ELF-1 (cell line): ENCODE measurements at regions not wholly inside any gene's neighbourhood (a gene's known extent, or its start where the extent isn't known, plus 50 kb on each side); places are given as distances from the start of the nearest gene placed in this dataset.
"Not testable (repeated sequence)": the region's sequence is repeated elsewhere in the genome, so short reads cannot be mapped to it uniquely, and the experiment has no call there.

Source experiments
- DNase-seq: peaks from one replicate; pipeline ENCODE4 v3.0.0-alpha.2; 2016; ENCODE audit warnings: low read depth, low spot score

- peak; percentile 74 for DNase-seq
Observed at GRCh38 chr12:73009138-73009834, 737.1 kb downstream of the TRHDE start.

GRCh38 chr12:73017981-73018380 lies 745.8 kb downstream of the TRHDE start:
- DNase-seq: no peak

- DNase-seq: no peak
Observed at GRCh38 chr12:73053893-73054292, 781.7 kb downstream of the TRHDE start.

GRCh38 chr12:73057428-73057827 lies 785.3 kb downstream of the TRHDE start:
- DNase-seq: no peak

- DNase-seq: no peak
Observed at GRCh38 chr12:73065913-73066312, 793.7 kb downstream of the TRHDE start.

- no peak for DNase-seq
Observed at GRCh38 chr12:73067616-73068015, 795.4 kb downstream of the TRHDE start.

GRCh38 chr12:73072214-73072613 lies 800.0 kb downstream of the TRHDE start:
- DNase-seq: no peak

GRCh38 chr12:73076760-73077159 lies 804.6 kb downstream of the TRHDE start:
- no peak for DNase-seq

- DNase-seq: no peak
Observed at GRCh38 chr12:73083736-73084135, 811.6 kb downstream of the TRHDE start.

- DNase-seq: peak; percentile 30
Observed at GRCh38 chr12:73106296-73106695, 834.1 kb downstream of the TRHDE start.

GRCh38 chr12:73106896-73107295 lies 834.7 kb downstream of the TRHDE start:
- no peak for DNase-seq

GRCh38 chr12:73110816-73111215 lies 838.6 kb downstream of the TRHDE start:
- no peak for DNase-seq

- no peak for DNase-seq
Observed at GRCh38 chr12:73112035-73112816, 840.1 kb downstream of the TRHDE start.

- no peak for DNase-seq
Observed at GRCh38 chr12:73124480-73124879, 852.3 kb downstream of the TRHDE start.

GRCh38 chr12:73125148-73125547 lies 853.0 kb downstream of the TRHDE start:
- no peak for DNase-seq

GRCh38 chr12:73136386-73136785 lies 864.2 kb downstream of the TRHDE start:
- DNase-seq: no peak

GRCh38 chr12:73139642-73140041 lies 867.5 kb downstream of the TRHDE start:
- DNase-seq: not testable (repeated sequence)

- no peak for DNase-seq
Observed at GRCh38 chr12:73158341-73158740, 886.2 kb downstream of the TRHDE start.

GRCh38 chr12:73159954-73160353 lies 887.8 kb downstream of the TRHDE start:
- no peak for DNase-seq

GRCh38 chr12:73161970-73162369 lies 889.8 kb downstream of the TRHDE start:
- DNase-seq: no peak

- DNase-seq: peak; percentile 6
Observed at GRCh38 chr12:73180734-73181133, 908.6 kb downstream of the TRHDE start.

- DNase-seq: no peak
Observed at GRCh38 chr12:73181244-73181643, 909.1 kb downstream of the TRHDE start.

GRCh38 chr12:73185403-73185802 lies 913.2 kb downstream of the TRHDE start:
- no peak for DNase-seq
